CD14-positive monocyte (primary cell): ENCODE measurements at regions not wholly inside any gene's neighbourhood (a gene's known extent, or its start where the extent isn't known, plus 50 kb on each side); places are given as distances from the start of the nearest gene placed in this dataset.

Experiments used
- DNase-seq, 3 donors: peaks; one replicate each; pipeline ENCODE4 v3.0.0-alpha.2; 2011 to 2022
- H2AFZ ChIP-seq: 2 replicates; pipeline ENCODE4 v1.6.0; 2012; ENCODE audit warnings: mild to moderate bottlenecking, low read depth, low read length, inconsistent platforms; ENCODE audit not compliant: insufficient read depth, poor library complexity, severe bottlenecking
- H3K27ac ChIP-seq, 2 donors: 1 replicate in 1 of 2; 2 replicates in 1 of 2; pipeline ENCODE4 v1.5.1; 2012 to 2013; ENCODE audit warnings: low read length in 2 of 2, control low read depth in 1 of 2, inconsistent platforms in 1 of 2, low read depth in 1 of 2, mild to moderate bottlenecking in 1 of 2
- H3K27me3 ChIP-seq, 2 donors: one replicate each; pipeline versions ENCODE4 v1.6.0 to v1.6.1; 2011 to 2013; ENCODE audit warnings: low read length in 2 of 2; ENCODE audit not compliant: control insufficient read depth in 2 of 2, insufficient read depth in 2 of 2
- H3K36me3 ChIP-seq, 2 donors: replicated peaks in 1 of 2; 1 replicate in 1 of 2; 2 replicates in 1 of 2; pipeline versions ENCODE4 v1.5.1 to v1.6.1; 2012 to 2013; ENCODE audit warnings: low read length in 2 of 2, control low read depth in 1 of 2, inconsistent platforms in 1 of 2, mild to moderate bottlenecking in 1 of 2; ENCODE audit not compliant: insufficient read depth in 2 of 2, control insufficient read depth in 1 of 2
- H3K4me1 ChIP-seq, 2 donors: 1 replicate in 1 of 2; 2 replicates in 1 of 2; pipeline versions ENCODE4 v1.5.1 to v1.6.1; 2012 to 2013; ENCODE audit warnings: low read length in 2 of 2, control low read depth in 1 of 2, inconsistent platforms in 1 of 2, mild to moderate bottlenecking in 1 of 2, moderate library complexity in 1 of 2; ENCODE audit not compliant: insufficient read depth in 2 of 2, control insufficient read depth in 1 of 2
- H3K4me2 ChIP-seq: replicated peaks from 2 replicates; pipeline ENCODE3; 2012; ENCODE audit warnings: low read length, moderate library complexity, mild to moderate bottlenecking; ENCODE audit not compliant: poor library complexity, severe bottlenecking; ENCODE audit errors: extremely low read depth
- H3K4me3 ChIP-seq, 3 experiments: fragments of 200-600 bp in 1 of 3; sonication (generic) in 1 of 3; replicated peaks in 1 of 3; 1 replicate in 2 of 3; 2 replicates in 1 of 3; pipeline ENCODE4 v1.5.1; 2011 to 2013; ENCODE audit warnings: low read length in 3 of 3, mild to moderate bottlenecking in 3 of 3, control low read depth in 2 of 3, low read depth in 2 of 3, inconsistent platforms in 1 of 3, moderate library complexity in 1 of 3
- H3K79me2 ChIP-seq: 2 replicates; pipeline ENCODE4 v1.6.0; 2012; ENCODE audit warnings: mild to moderate bottlenecking, control low read depth, inconsistent platforms, low read length, moderate library complexity; ENCODE audit not compliant: insufficient read depth
- H3K9ac ChIP-seq: 2 replicates; pipeline ENCODE4 v1.6.0; 2017; ENCODE audit warnings: low read length, mild to moderate bottlenecking; ENCODE audit not compliant: insufficient read depth, poor library complexity, severe bottlenecking
- H3K9me3 ChIP-seq, 2 donors: replicated peaks in 1 of 2; 1 replicate in 1 of 2; 2 replicates in 1 of 2; pipeline versions ENCODE4 v1.5.1 to v1.6.1; 2012 to 2013; ENCODE audit warnings: low read length in 2 of 2, control low read depth in 1 of 2; ENCODE audit not compliant: control insufficient read depth in 1 of 2, insufficient read depth in 1 of 2
- H4K20me1 ChIP-seq: 2 replicates; pipeline ENCODE4 v1.6.0; 2012; ENCODE audit warnings: mild to moderate bottlenecking, low read length, control low read depth, moderate library complexity; ENCODE audit not compliant: insufficient read depth
- H3K27ac Mint-ChIP-seq, 7 donors: one replicate each; pipeline ENCODE4 v1.8.0; 2020; ENCODE audit warnings: mild to moderate bottlenecking in 7 of 7, mixed read lengths in 7 of 7, moderate library complexity in 6 of 7, inconsistent platforms in 2 of 7
- H3K27me3 Mint-ChIP-seq, 3 donors: one replicate each; pipeline ENCODE4 v1.8.0; 2021 to 2022; ENCODE audit warnings: low read depth in 3 of 3, mild to moderate bottlenecking in 3 of 3, mixed read lengths in 3 of 3, moderate library complexity in 3 of 3, inconsistent platforms in 1 of 3
- H3K36me3 Mint-ChIP-seq, 2 donors: one replicate each; pipeline ENCODE4 v1.8.0; 2020; ENCODE audit warnings: mixed read lengths in 2 of 2, inconsistent platforms in 1 of 2, mild to moderate bottlenecking in 1 of 2
- H3K4me1 Mint-ChIP-seq: one replicate; pipeline ENCODE4 v1.8.0; 2020; ENCODE audit warnings: mild to moderate bottlenecking, mixed read lengths
- H3K4me3 Mint-ChIP-seq, 2 donors: one replicate each; pipeline ENCODE4 v1.8.0; 2020; ENCODE audit warnings: mild to moderate bottlenecking in 2 of 2, mixed read lengths in 2 of 2, moderate library complexity in 1 of 2
- H3K9me3 Mint-ChIP-seq, 7 donors: one replicate each; pipeline ENCODE4 v1.8.0; 2020 to 2022; ENCODE audit warnings: mixed read lengths in 7 of 7, mild to moderate bottlenecking in 6 of 7, moderate library complexity in 6 of 7, inconsistent platforms in 2 of 7
- WGBS: methylation state at CpG from one replicate; pipeline ENCODE4 v1.1.5; 2013; ENCODE audit warnings: missing lambda C conversion rate; ENCODE audit not compliant: insufficient coverage; 5-methylcytosine and 5-hydroxymethylcytosine counted together
- intact Hi-C, 2 donors: fragments of 100-400 bp; cut with micrococcal nuclease; formaldehyde crosslinking; loops; one replicate each; pipeline versions ENCODE4 v1.15.0 to v1.15.1; 2023
- TF ChIP-seq, protein P1 (sequence below): fragments of 200-600 bp; IDR thresholded peaks from one replicate; pipeline ENCODE4 v1.8.0; 2022; ENCODE audit warnings: antibody characterized with exemption, mild to moderate bottlenecking

DNA sequence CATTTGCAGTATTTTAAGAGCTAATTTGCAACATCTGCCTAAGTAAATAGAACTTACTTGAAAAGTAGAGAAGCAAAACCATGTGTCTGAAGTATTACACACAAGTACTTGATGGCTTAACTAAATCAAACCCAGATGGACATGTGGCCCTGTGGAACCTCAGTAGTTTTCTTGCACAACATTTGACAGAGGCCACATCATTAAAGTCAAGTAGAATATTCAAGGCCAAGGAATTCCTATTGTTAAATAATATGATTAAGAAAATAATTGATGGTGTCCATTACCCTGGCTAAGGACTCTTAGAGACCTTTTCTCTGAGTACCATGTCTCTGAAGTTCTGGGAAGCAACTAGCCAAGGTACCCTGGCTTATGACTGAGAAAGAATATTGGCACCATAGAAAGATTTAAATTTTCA, 135.4 kb upstream of the OTUD4 start:
- no peaks in the 10 kb centered on the region for H3K27me3 Mint-ChIP-seq
- no peaks in the 10 kb centered on the region for H3K36me3 Mint-ChIP-seq
- Histone ChIP-seq H4K20me1 (no peaks in the 10 kb centered on the region), H3K36me3 (no peaks in the 10 kb centered on the region), H2AFZ (no peak overlapping the region), H3K27me3 (no peaks in the 10 kb centered on the region), H3K27ac (no peak overlapping the region), H3K79me2 (no peaks in the 10 kb centered on the region), H3K4me1 (no peaks in the 10 kb centered on the region), H3K4me2 (no peak overlapping the region), H3K9ac (no peak overlapping the region), H3K4me3 (no peak overlapping the region), H3K9me3 (peaks cover 0 to under 1% of the 10 kb centered on the region in 2 donors)
- H3K4me3 Mint-ChIP-seq: no peak overlapping the region
- H3K9me3 Mint-ChIP-seq: peaks cover 0 to 7% (median 2%) of the 10 kb centered on the region in 7 donors
- DNase-seq: no peak
- intact Hi-C loops: no loop called here
- TF ChIP-seq, protein P1, sequence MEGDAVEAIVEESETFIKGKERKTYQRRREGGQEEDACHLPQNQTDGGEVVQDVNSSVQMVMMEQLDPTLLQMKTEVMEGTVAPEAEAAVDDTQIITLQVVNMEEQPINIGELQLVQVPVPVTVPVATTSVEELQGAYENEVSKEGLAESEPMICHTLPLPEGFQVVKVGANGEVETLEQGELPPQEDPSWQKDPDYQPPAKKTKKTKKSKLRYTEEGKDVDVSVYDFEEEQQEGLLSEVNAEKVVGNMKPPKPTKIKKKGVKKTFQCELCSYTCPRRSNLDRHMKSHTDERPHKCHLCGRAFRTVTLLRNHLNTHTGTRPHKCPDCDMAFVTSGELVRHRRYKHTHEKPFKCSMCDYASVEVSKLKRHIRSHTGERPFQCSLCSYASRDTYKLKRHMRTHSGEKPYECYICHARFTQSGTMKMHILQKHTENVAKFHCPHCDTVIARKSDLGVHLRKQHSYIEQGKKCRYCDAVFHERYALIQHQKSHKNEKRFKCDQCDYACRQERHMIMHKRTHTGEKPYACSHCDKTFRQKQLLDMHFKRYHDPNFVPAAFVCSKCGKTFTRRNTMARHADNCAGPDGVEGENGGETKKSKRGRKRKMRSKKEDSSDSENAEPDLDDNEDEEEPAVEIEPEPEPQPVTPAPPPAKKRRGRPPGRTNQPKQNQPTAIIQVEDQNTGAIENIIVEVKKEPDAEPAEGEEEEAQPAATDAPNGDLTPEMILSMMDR: no peak
- H3K27ac Mint-ChIP-seq: no peak overlapping the region
- H3K4me1 Mint-ChIP-seq: no peaks in the 10 kb centered on the region

DNA sequence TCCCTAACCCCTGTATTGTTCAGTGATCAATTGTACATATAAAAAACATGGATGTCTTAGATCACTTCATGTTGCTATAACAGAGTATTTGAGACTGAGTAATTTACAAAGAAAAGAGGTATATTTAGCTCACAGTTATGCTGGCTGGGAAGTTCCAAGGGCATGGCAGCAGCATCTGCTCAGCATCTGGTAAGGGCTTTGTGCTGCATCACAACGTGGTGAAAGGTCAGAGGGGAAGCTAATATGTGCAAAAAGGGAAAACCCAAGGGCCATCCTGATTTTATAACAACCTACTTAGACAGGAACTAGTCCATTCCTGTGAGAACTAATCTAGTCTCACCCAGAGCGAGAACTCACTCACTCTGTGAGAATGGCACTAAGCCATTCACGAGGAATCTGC, 128.2 kb upstream of the OTUD4 start:
- Mint-ChIP-seq H3K27ac (no peak overlapping the region), H3K36me3 (no peaks in the 10 kb centered on the region), H3K9me3 (peaks cover 0 to 3% (median 0%) of the 10 kb centered on the region in 7 donors), H3K27me3 (peaks cover 0 to 2% (median 0%) of the 10 kb centered on the region in 3 donors), H3K4me3 (no peak overlapping the region), H3K4me1 (no peaks in the 10 kb centered on the region)
- TF ChIP-seq, protein P1: no peak
- H3K4me3 ChIP-seq: no peak overlapping the region
- 82% methylated on average over 2 of the region's 3 CpGs for WGBS
- no peak overlapping the region for H3K27ac ChIP-seq
- H3K4me2 ChIP-seq: no peak overlapping the region
- no peaks in the 10 kb centered on the region for H3K9me3 ChIP-seq
- H2AFZ ChIP-seq: no peak overlapping the region
- H3K36me3 ChIP-seq: no peaks in the 10 kb centered on the region
- no peaks in the 10 kb centered on the region for H3K27me3 ChIP-seq
- DNase-seq: no peak
- no peaks in the 10 kb centered on the region for H3K79me2 ChIP-seq
- H3K9ac ChIP-seq: no peak overlapping the region
- H4K20me1 ChIP-seq: no peaks in the 10 kb centered on the region
- intact Hi-C loops: no loop called here
- no peaks in the 10 kb centered on the region for H3K4me1 ChIP-seq
